HepG2 (cell line): ENCODE measurements at regions not wholly inside any gene's neighbourhood (a gene's known extent, or its start where the extent isn't known, plus 50 kb on each side); places are given as distances from the start of the nearest gene placed in this dataset.

Experiments used
- ATAC-seq: fragments of 200-7000 bp; cut with Tn5 transposase; 3 replicates; pipeline ENCODE4 v1.9.1; 2020; ENCODE audit warnings: mild to moderate bottlenecking, moderate library complexity
- BruUV-seq: library from RNA; stranded (reverse); fragments of 400-500 nt; replicated peaks from 2 replicates; lab custom pipeline; 2021; lab: Mats Ljungman, UMichigan
- CTCF ChIA-PET: fragments of 300-600 bp; formaldehyde crosslinking; extraction: SDS; loops from one replicate; lab custom pipeline; 2021; ENCODE audit warnings: low total read pairs, inconsistent platforms, low intra/inter-chr PET ratio; lab: Yijun Ruan, JAX
- POLR2A ChIA-PET: fragments of 350-600 bp; sonication (Branson Sonifier 250); formaldehyde crosslinking; loops from one replicate; lab custom pipeline; 2020; ENCODE audit warnings: antibody characterized with exemption, inconsistent platforms; lab: Yijun Ruan, JAX
- DNase-seq: peaks from one replicate; pipeline ENCODE4 v3.0.0-alpha.2; 2015; ENCODE audit warnings: low spot score
- FAIRE-seq: peaks from 3 replicates; lab custom pipeline; 2011; peaks lifted over from hg19 to GRCh38; lab: Jason Lieb, UNC
- H2AFZ ChIP-seq: one replicate; pipeline ENCODE4 v1.6.1; 2011; ENCODE audit warnings: low read length, inconsistent platforms
- H3K27ac ChIP-seq: fragments of 300-600 bp; 3 replicates; pipeline ENCODE4 v1.8.0; 2011; ENCODE audit warnings: mixed run types, mild to moderate bottlenecking, mixed read lengths, low read length, inconsistent platforms; ENCODE audit not compliant: insufficient read depth; ENCODE audit errors: extremely low read length
- H3K27me3 ChIP-seq, 2 experiments: fragments of 200-600 bp in 1 of 2; 2 replicates in 1 of 2; 3 replicates in 1 of 2; pipeline versions ENCODE4 v1.6.0 to v1.8.0; 2011; ENCODE audit warnings: low read length in 2 of 2, mild to moderate bottlenecking in 2 of 2, moderate library complexity in 2 of 2, inconsistent platforms in 1 of 2; ENCODE audit not compliant: insufficient read depth in 2 of 2, control insufficient read depth in 1 of 2
- H3K36me3 ChIP-seq, 2 experiments: fragments of 200-600 bp in 1 of 2; replicated peaks in 1 of 2; 2 replicates in 1 of 2; 3 replicates in 1 of 2; pipeline versions ENCODE4 v1.5.1 to v1.8.0; 2011; ENCODE audit warnings: low read length in 2 of 2, inconsistent platforms in 1 of 2; ENCODE audit not compliant: insufficient read depth in 2 of 2, control insufficient read depth in 1 of 2
- H3K4me1 ChIP-seq: 2 replicates; pipeline ENCODE4 v1.5.1; 2012; ENCODE audit warnings: low read length, inconsistent platforms; ENCODE audit not compliant: insufficient read depth
- H3K4me2 ChIP-seq: 2 replicates; pipeline ENCODE4 v1.6.0; 2011; ENCODE audit warnings: low read depth, low read length, inconsistent platforms
- H3K4me3 ChIP-seq, 3 experiments: fragments of 200-600 bp in 1 of 3; sonication (generic), shearing (Covaris generic) in 1 of 3; replicated peaks in 1 of 3; 2 replicates each; pipeline ENCODE4 v1.5.1; 2011 to 2016; ENCODE audit warnings: low read length in 3 of 3, inconsistent platforms in 2 of 3, low read depth in 2 of 3, mild to moderate bottlenecking in 2 of 3, control low read depth in 1 of 3, mixed read lengths in 1 of 3; ENCODE audit not compliant: insufficient read depth in 1 of 3
- H3K79me2 ChIP-seq: one replicate; pipeline ENCODE4 v1.6.1; 2011; ENCODE audit warnings: low read length, inconsistent platforms; ENCODE audit not compliant: insufficient read depth
- H3K9ac ChIP-seq: 2 replicates; pipeline ENCODE4 v1.6.0; 2011; ENCODE audit warnings: mild to moderate bottlenecking, low read depth, low read length, inconsistent platforms; ENCODE audit not compliant: insufficient read depth
- H3K9me3 ChIP-seq: 2 replicates; pipeline ENCODE4 v1.5.1; 2012; ENCODE audit warnings: mild to moderate bottlenecking, low read length
- H4K20me1 ChIP-seq: 2 replicates; pipeline ENCODE4 v1.6.0; 2011; ENCODE audit warnings: inconsistent platforms, mild to moderate bottlenecking, low read length, moderate library complexity; ENCODE audit not compliant: insufficient read depth
- ETV6 ChIP-seq: sonication (generic); formaldehyde crosslinking; conservative IDR thresholded peaks from 2 replicates; pipeline ENCODE4 v1.4.0; 2020; ENCODE audit warnings: missing genetic modification reagents
- GABPA ChIP-seq, 2 experiments: IDR thresholded peaks; 2 replicates each; pipeline ENCODE4 v1.6.1; 2011 to 2016; ENCODE audit warnings: low read depth in 2 of 2, low read length in 1 of 2, missing biosample characterization in 1 of 2, missing genetic modification characterization in 1 of 2
- KLF11 ChIP-seq: IDR thresholded peaks from 2 replicates; pipeline ENCODE4 v1.6.1; 2016; ENCODE audit warnings: missing compliant biosample characterization
- MAFG ChIP-seq: sonication (generic); formaldehyde crosslinking; IDR thresholded peaks from 2 replicates; pipeline ENCODE4 v1.5.1; 2020; ENCODE audit warnings: mild to moderate bottlenecking, missing genetic modification reagents
- MIXL1 ChIP-seq: IDR thresholded peaks from 2 replicates; pipeline ENCODE4 v1.6.1; 2016
- SNAPC2 ChIP-seq: sonication (generic); formaldehyde crosslinking; IDR thresholded peaks from 2 replicates; pipeline ENCODE4 v1.8.1; 2022; ENCODE audit warnings: mild to moderate bottlenecking, missing genetic modification reagents
- ZNF383 ChIP-seq: sonication (generic); formaldehyde crosslinking; IDR thresholded peaks from 2 replicates; pipeline ENCODE4 v1.4.0; 2020; ENCODE audit warnings: missing genetic modification reagents, mild to moderate bottlenecking, borderline replicate concordance
- ZNF451 ChIP-seq: sonication (generic); formaldehyde crosslinking; IDR thresholded peaks from 2 replicates; pipeline ENCODE4 v1.5.0; 2020; ENCODE audit warnings: mild to moderate bottlenecking, missing genetic modification reagents
- ZNF567 ChIP-seq: sonication (generic); formaldehyde crosslinking; IDR thresholded peaks from 2 replicates; pipeline ENCODE4 v1.8.1; 2023; ENCODE audit warnings: mild to moderate bottlenecking, missing genetic modification reagents, borderline replicate concordance
- ZNF83 ChIP-seq: sonication (generic); formaldehyde crosslinking; IDR thresholded peaks from 2 replicates; pipeline ENCODE4 v1.4.0; 2020; ENCODE audit warnings: missing genetic modification reagents, mild to moderate bottlenecking, borderline replicate concordance
- WGBS: methylation state at CpG from one replicate; pipeline ENCODE4 v1.1.6; 2017; ENCODE audit warnings: low lambda C conversion rate; 5-methylcytosine and 5-hydroxymethylcytosine counted together
- in situ Hi-C: cut with HindIII; loops from 2 replicates; pipeline ENCODE4 v1.10.0; 2017; ENCODE audit warnings: low pct_unique_long_range_greater_than_20kb; ENCODE audit not compliant: extremely low pct_ligation_motif_present
- intact Hi-C: fragments of 100-400 bp; cut with micrococcal nuclease; formaldehyde crosslinking; loops from one replicate; pipeline ENCODE4 v1.10.0; 2022; ENCODE audit not compliant: unreplicated experiment
- TF ChIP-seq, protein P1 (sequence below): sonication (generic); formaldehyde crosslinking; IDR thresholded peaks from 2 replicates; pipeline ENCODE4 v1.8.1; 2023; ENCODE audit warnings: mild to moderate bottlenecking, inconsistent platforms, moderate library complexity, missing genetic modification reagents, borderline replicate concordance
- TF ChIP-seq, protein P2 (sequence below): sonication (generic); formaldehyde crosslinking; conservative IDR thresholded peaks from 2 replicates; pipeline ENCODE4 v1.8.1; 2023; ENCODE audit warnings: missing genetic modification reagents
- TF ChIP-seq, protein P3 (sequence below): sonication (generic); formaldehyde crosslinking; IDR thresholded peaks from 2 replicates; pipeline ENCODE4 v1.9.0; 2021; ENCODE audit warnings: mild to moderate bottlenecking, missing genetic modification reagents
- TF ChIP-seq, protein P4 (sequence below): sonication (generic); formaldehyde crosslinking; IDR thresholded peaks from 2 replicates; pipeline ENCODE4 v1.5.0; 2020; ENCODE audit warnings: mild to moderate bottlenecking, missing genetic modification reagents

DNA sequence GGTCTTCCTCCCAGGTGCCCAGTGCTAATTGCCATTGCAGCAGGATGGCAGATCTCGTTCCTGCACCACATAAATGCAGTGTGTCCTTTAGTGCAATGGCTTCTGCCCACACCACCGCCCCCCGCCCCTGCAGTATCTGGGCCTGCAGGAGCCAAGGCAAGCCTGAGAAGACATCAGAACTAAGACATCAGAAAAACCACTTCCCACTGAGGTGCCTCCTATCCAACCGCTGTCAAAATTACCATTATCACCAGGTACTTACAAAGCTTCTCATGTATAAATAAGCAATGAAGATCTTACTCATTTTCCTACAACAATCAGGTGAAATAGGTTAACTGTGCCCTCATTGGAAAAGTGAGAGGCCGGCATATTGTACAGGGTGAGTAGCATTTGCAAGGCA is 228.8 kb downstream of the FBXO15 start:
- no peaks in the 10 kb centered on the region for H3K4me1 ChIP-seq
- H3K4me3 ChIP-seq = no peak overlapping the region
- intact Hi-C loops = no loop called here
- no peak overlapping the region for H3K4me2 ChIP-seq
- H3K27me3 ChIP-seq = no peaks in the 10 kb centered on the region; a peak in 1 of 5 replicates
- H2AFZ ChIP-seq = no peak overlapping the region
- no peaks in the 10 kb centered on the region for H4K20me1 ChIP-seq
- TF ChIP-seq, protein P1, sequence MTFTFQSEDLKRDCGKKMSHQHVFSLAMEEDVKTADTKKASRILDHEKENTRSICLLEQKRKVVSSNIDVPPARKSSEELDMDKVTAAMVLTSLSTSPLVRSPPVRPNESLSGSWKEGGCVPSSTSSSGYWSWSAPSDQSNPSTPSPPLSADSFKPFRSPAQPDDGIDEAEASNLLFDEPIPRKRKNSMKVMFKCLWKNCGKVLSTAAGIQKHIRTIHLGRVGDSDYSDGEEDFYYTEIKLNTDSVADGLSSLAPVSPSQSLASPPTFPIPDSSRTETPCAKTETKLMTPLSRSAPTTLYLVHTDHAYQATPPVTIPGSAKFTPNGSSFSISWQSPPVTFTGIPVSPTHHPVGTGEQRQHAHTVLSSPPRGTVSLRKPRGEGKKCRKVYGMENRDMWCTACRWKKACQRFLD (CRISPR knock-in tag) = no peak
- TF ChIP-seq ZNF83 (CRISPR knock-in tag) (no peak), SNAPC2 (CRISPR knock-in tag) (no peak), ZNF383 (no peak), ZNF567 (no peak), GABPA (IDR thresholded peaks at IDR 0.05; ENCODE audit: low read depth, low read length) (no peak), GABPA (CRISPR knock-in tag; IDR thresholded peaks at IDR 0.05; ENCODE audit: low read depth) (no peak), ZNF451 (CRISPR knock-in tag) (no peak), MAFG (CRISPR knock-in tag) (no peak), KLF11 (CRISPR knock-in tag) (no peak), ETV6 (CRISPR knock-in tag) (no peak), MIXL1 (CRISPR knock-in tag) (no peak)
- TF ChIP-seq, protein P2, sequence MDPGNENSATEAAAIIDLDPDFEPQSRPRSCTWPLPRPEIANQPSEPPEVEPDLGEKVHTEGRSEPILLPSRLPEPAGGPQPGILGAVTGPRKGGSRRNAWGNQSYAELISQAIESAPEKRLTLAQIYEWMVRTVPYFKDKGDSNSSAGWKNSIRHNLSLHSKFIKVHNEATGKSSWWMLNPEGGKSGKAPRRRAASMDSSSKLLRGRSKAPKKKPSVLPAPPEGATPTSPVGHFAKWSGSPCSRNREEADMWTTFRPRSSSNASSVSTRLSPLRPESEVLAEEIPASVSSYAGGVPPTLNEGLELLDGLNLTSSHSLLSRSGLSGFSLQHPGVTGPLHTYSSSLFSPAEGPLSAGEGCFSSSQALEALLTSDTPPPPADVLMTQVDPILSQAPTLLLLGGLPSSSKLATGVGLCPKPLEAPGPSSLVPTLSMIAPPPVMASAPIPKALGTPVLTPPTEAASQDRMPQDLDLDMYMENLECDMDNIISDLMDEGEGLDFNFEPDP (CRISPR knock-in tag) = no peak
- TF ChIP-seq, protein P3, sequence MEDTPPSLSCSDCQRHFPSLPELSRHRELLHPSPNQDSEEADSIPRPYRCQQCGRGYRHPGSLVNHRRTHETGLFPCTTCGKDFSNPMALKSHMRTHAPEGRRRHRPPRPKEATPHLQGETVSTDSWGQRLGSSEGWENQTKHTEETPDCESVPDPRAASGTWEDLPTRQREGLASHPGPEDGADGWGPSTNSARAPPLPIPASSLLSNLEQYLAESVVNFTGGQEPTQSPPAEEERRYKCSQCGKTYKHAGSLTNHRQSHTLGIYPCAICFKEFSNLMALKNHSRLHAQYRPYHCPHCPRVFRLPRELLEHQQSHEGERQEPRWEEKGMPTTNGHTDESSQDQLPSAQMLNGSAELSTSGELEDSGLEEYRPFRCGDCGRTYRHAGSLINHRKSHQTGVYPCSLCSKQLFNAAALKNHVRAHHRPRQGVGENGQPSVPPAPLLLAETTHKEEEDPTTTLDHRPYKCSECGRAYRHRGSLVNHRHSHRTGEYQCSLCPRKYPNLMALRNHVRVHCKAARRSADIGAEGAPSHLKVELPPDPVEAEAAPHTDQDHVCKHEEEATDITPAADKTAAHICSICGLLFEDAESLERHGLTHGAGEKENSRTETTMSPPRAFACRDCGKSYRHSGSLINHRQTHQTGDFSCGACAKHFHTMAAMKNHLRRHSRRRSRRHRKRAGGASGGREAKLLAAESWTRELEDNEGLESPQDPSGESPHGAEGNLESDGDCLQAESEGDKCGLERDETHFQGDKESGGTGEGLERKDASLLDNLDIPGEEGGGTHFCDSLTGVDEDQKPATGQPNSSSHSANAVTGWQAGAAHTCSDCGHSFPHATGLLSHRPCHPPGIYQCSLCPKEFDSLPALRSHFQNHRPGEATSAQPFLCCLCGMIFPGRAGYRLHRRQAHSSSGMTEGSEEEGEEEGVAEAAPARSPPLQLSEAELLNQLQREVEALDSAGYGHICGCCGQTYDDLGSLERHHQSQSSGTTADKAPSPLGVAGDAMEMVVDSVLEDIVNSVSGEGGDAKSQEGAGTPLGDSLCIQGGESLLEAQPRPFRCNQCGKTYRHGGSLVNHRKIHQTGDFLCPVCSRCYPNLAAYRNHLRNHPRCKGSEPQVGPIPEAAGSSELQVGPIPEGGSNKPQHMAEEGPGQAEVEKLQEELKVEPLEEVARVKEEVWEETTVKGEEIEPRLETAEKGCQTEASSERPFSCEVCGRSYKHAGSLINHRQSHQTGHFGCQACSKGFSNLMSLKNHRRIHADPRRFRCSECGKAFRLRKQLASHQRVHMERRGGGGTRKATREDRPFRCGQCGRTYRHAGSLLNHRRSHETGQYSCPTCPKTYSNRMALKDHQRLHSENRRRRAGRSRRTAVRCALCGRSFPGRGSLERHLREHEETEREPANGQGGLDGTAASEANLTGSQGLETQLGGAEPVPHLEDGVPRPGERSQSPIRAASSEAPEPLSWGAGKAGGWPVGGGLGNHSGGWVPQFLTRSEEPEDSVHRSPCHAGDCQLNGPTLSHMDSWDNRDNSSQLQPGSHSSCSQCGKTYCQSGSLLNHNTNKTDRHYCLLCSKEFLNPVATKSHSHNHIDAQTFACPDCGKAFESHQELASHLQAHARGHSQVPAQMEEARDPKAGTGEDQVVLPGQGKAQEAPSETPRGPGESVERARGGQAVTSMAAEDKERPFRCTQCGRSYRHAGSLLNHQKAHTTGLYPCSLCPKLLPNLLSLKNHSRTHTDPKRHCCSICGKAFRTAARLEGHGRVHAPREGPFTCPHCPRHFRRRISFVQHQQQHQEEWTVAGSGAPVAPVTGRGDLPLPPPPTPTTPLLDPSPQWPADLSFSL = no peak
- TF ChIP-seq, protein P4, sequence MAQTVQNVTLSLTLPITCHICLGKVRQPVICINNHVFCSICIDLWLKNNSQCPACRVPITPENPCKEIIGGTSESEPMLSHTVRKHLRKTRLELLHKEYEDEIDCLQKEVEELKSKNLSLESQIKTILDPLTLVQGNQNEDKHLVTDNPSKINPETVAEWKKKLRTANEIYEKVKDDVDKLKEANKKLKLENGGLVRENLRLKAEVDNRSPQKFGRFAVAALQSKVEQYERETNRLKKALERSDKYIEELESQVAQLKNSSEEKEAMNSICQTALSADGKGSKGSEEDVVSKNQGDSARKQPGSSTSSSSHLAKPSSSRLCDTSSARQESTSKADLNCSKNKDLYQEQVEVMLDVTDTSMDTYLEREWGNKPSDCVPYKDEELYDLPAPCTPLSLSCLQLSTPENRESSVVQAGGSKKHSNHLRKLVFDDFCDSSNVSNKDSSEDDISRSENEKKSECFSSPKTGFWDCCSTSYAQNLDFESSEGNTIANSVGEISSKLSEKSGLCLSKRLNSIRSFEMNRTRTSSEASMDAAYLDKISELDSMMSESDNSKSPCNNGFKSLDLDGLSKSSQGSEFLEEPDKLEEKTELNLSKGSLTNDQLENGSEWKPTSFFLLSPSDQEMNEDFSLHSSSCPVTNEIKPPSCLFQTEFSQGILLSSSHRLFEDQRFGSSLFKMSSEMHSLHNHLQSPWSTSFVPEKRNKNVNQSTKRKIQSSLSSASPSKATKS (CRISPR knock-in tag) = no peak
- CTCF ChIA-PET = no interaction called here
- in situ Hi-C loops = no loop called here
- no peaks in the 10 kb centered on the region for H3K36me3 ChIP-seq
- H3K79me2 ChIP-seq = no peaks in the 10 kb centered on the region
- DNase-seq (no peak), ATAC-seq (no peak), FAIRE-seq (no peak)
- no peak overlapping the region for H3K27ac ChIP-seq
- no peak overlapping the region for H3K9ac ChIP-seq
- 0% methylated on average over 2 of the region's 5 CpGs for WGBS
- BruUV-seq = no TSS peak
- POLR2A ChIA-PET = no interaction called here
- no peaks in the 10 kb centered on the region for H3K9me3 ChIP-seq
